ENCODE measurements at regions not wholly inside any gene's neighbourhood (a gene's known extent, or its start where the extent isn't known, plus 50 kb on each side); places are given as distances from the start of the nearest gene placed in this dataset.
A peak's percentile ranks its signal among the peaks of the same experiment; 100 is the strongest.

DNA sequence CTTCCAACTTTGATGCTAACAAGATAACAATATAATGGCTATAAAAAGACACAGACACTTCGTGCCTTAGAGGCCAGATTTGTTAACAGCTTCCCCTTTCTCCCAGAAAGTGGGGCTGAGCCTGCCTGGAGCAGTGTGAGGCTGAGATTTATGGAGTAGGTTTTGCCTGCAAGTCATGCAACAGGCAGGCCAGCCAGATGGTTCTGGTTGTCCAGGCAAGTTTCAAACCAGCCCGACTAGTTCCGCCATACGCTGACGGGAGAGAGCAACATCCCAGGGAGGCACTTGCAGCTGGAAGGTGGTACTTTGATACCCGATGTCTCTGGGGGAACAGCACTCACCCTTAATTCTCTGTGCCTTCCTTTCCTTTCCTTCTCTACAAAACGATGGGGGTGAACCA is 81.3 kb upstream of the NAA20 start:
- Histone ChIP-seq H3K36me3 (ENCODE audit: control insufficient read depth in 4 of 4, insufficient read depth in 4 of 4, low read length in 4 of 4) (peaks cover 0 to 13% (median 4%) of the 10 kb centered on the region in 4 donors), H3K9ac (ENCODE audit: insufficient read depth in 1 of 2, low read length in 2 of 2) (peak overlapping the region in 1 of 2 donors; percentile 38), H3K9me3 (ENCODE audit: control insufficient read depth in 4 of 4, insufficient read depth in 3 of 4, low read length in 3 of 4) (no peaks in the 10 kb centered on the region), H3K4me1 (ENCODE audit: control insufficient read depth in 5 of 5, insufficient read depth in 5 of 5, low read length in 5 of 5) (peaks cover 0 to 39% (median 20%) of the 10 kb centered on the region in 5 donors), H3K4me3 (no peak overlapping the region), H3K27ac (ENCODE audit: low read depth in 1 of 2, low read length in 1 of 2) (peak overlapping the region in 1 of 2 donors; percentile 93), H3K27me3 (ENCODE audit: control insufficient read depth in 3 of 3, insufficient read depth in 3 of 3, low read length in 2 of 3) (no peaks in the 10 kb centered on the region)
- ATAC-seq (ENCODE audit: insufficient read depth, low FRiP score) (no peak), DNase-seq (peak in 2 of 3 donors; percentile 65 to 73)
- TF ChIP-seq, protein P1, sequence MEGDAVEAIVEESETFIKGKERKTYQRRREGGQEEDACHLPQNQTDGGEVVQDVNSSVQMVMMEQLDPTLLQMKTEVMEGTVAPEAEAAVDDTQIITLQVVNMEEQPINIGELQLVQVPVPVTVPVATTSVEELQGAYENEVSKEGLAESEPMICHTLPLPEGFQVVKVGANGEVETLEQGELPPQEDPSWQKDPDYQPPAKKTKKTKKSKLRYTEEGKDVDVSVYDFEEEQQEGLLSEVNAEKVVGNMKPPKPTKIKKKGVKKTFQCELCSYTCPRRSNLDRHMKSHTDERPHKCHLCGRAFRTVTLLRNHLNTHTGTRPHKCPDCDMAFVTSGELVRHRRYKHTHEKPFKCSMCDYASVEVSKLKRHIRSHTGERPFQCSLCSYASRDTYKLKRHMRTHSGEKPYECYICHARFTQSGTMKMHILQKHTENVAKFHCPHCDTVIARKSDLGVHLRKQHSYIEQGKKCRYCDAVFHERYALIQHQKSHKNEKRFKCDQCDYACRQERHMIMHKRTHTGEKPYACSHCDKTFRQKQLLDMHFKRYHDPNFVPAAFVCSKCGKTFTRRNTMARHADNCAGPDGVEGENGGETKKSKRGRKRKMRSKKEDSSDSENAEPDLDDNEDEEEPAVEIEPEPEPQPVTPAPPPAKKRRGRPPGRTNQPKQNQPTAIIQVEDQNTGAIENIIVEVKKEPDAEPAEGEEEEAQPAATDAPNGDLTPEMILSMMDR (IDR thresholded peaks at IDR 0.05; ENCODE audit: control extremely low read depth, extremely low read depth) = no peak
- 46 to 51% methylated on average over 7 of the region's 7 CpGs for WGBS, 2 donors

DNA sequence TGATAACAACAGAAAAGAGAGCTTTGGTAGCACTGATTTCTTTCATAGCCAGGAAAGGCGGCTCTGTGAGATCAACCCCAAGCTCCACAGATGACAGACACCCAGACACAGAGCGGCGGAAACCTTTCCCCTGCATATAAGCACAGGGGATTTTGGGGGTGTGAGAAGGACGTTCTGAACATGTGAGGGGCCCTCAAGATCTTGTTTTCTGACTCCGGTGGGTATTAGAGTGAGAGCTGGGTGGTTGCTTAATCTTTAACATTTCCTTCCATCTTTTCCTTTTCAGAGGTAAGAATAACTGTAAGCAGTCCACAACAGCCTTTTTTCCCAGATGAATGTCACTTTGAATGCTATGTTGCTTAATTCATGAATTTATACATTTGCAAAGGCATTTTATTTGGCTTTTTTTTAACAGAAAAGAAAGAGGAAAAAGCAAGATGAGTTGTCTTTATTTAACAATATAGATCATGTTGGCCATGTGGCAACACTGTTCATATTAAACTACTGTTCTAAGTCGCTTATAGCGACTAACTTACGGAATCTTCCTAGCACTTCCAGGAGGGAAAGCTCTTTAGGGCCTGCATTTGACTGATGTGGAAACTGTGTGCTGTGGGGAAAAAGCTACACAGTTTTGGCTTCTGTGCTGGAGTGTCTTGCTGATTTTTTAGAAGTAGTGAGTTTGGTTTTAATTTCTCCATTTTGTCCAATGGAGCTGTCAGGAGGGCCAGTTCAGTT is 80.5 kb upstream of the NAA20 start:
- no peaks in the 10 kb centered on the region for H3K27me3 ChIP-seq (ENCODE audit: control insufficient read depth in 3 of 3, insufficient read depth in 3 of 3, low read length in 2 of 3)
- no peak overlapping the region for H3K4me3 ChIP-seq
- no peak for ATAC-seq (ENCODE audit: insufficient read depth, low FRiP score)
- H3K9me3 ChIP-seq (ENCODE audit: control insufficient read depth in 4 of 4, insufficient read depth in 3 of 4, low read length in 3 of 4) = no peaks in the 10 kb centered on the region
- H3K36me3 ChIP-seq (ENCODE audit: control insufficient read depth in 4 of 4, insufficient read depth in 4 of 4, low read length in 4 of 4) = peaks cover 0 to 13% (median 6%) of the 10 kb centered on the region in 4 donors
- TF ChIP-seq, protein P1 (IDR thresholded peaks at IDR 0.05; ENCODE audit: control extremely low read depth, extremely low read depth) = no peak
- no peak overlapping the region for H3K9ac ChIP-seq (ENCODE audit: insufficient read depth in 1 of 2, low read length in 2 of 2)
- peak overlapping the region; percentile 5 to 79 for H3K27ac ChIP-seq (ENCODE audit: low read depth in 1 of 2, low read length in 1 of 2)
- H3K4me1 ChIP-seq (ENCODE audit: control insufficient read depth in 5 of 5, insufficient read depth in 5 of 5, low read length in 5 of 5) = peaks cover 0 to 42% (median 25%) of the 10 kb centered on the region in 5 donors
- DNase-seq = no peak
- WGBS, 2 donors = 63 to 76% methylated on average over 8 of the region's 8 CpGs

DNA sequence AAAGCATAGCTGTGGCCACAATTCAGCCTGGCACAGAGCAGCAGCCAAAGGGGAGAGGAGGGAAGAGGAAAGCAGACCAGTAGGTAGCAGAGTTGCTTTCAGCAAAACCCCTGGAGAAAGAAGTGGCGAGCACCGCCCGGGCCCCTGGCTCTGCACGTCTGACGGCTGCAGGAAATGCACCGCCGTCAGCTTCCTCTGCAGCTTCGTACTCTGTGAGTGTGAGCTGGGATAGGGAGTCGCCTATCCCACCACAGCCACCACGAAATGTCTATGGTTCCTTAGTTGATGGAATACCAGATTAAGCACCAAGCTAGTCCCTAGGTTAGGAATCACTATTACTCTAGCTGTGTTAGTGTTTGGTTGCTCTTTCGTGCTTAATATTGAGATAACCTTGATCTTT is 79.9 kb upstream of the NAA20 start:
- H3K9ac ChIP-seq (ENCODE audit: insufficient read depth in 1 of 2, low read length in 2 of 2) = no peak overlapping the region
- peak in 1 of 3 donors; percentile 43 for DNase-seq
- peaks cover 0 to 42% (median 22%) of the 10 kb centered on the region in 5 donors for H3K4me1 ChIP-seq (ENCODE audit: control insufficient read depth in 5 of 5, insufficient read depth in 5 of 5, low read length in 5 of 5)

More for the DNA sequence above, 79.9 kb upstream of the NAA20 start:
- TF ChIP-seq, protein P1 (IDR thresholded peaks at IDR 0.05; ENCODE audit: control extremely low read depth, extremely low read depth) = no peak
- no peaks in the 10 kb centered on the region for H3K27me3 ChIP-seq (ENCODE audit: control insufficient read depth in 3 of 3, insufficient read depth in 3 of 3, low read length in 2 of 3)
- 20 to 38% methylated on average over 11 of the region's 11 CpGs for WGBS, 2 donors
- no peak for ATAC-seq (ENCODE audit: insufficient read depth, low FRiP score)
- H3K9me3 ChIP-seq (ENCODE audit: control insufficient read depth in 4 of 4, insufficient read depth in 3 of 4, low read length in 3 of 4) = no peaks in the 10 kb centered on the region
- peaks cover 0 to 13% (median 6%) of the 10 kb centered on the region in 4 donors for H3K36me3 ChIP-seq (ENCODE audit: control insufficient read depth in 4 of 4, insufficient read depth in 4 of 4, low read length in 4 of 4)
- no peak overlapping the region for H3K4me3 ChIP-seq
- peak overlapping the region in 1 of 2 donors; percentile 79 for H3K27ac ChIP-seq (ENCODE audit: low read depth in 1 of 2, low read length in 1 of 2)
